Neural progenitor cell (in vitro differentiated cells): ENCODE measurements at regions not wholly inside any gene's neighbourhood (a gene's known extent, or its start where the extent isn't known, plus 50 kb on each side); places are given as distances from the start of the nearest gene placed in this dataset.

ENCODE experiments used
- EZH2 ChIP-seq: fragments of 200-600 bp; sonication (generic); IDR thresholded peaks from 2 replicates; pipeline ENCODE4 v1.6.1; 2017; ENCODE audit warnings: antibody characterized with exemption, mild to moderate bottlenecking, moderate library complexity
- EZH2phosphoT487 ChIP-seq: fragments of 200-600 bp; sonication (generic); IDR thresholded peaks from 2 replicates; pipeline ENCODE4 v1.6.1; 2017; ENCODE audit warnings: antibody characterized with exemption
- TF ChIP-seq, protein P1 (sequence below): fragments of 200-600 bp; sonication (generic); IDR thresholded peaks from 2 replicates; pipeline ENCODE4 v1.5.1; 2017; ENCODE audit warnings: antibody characterized with exemption, mild to moderate bottlenecking

DNA sequence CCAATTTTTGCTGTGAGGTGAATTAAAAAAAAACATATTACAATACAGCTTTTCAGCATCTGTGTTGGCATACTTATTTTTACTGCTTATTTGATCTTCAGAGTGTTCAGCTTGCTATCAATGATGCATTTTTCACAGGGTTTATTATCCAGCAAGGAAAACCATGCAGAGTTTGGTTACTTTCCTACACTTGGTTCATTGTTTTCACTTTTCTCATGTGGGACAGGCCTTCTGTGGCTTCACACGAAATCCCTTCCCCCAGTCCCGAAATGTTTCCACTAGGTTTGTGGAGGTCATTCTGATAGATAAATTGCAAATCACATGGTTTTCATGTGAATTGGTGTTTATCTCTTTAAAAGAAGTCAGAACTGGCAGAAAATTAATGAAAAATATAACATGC is 205.8 kb downstream of the SPCS3 start:
- TF ChIP-seq, protein P1, sequence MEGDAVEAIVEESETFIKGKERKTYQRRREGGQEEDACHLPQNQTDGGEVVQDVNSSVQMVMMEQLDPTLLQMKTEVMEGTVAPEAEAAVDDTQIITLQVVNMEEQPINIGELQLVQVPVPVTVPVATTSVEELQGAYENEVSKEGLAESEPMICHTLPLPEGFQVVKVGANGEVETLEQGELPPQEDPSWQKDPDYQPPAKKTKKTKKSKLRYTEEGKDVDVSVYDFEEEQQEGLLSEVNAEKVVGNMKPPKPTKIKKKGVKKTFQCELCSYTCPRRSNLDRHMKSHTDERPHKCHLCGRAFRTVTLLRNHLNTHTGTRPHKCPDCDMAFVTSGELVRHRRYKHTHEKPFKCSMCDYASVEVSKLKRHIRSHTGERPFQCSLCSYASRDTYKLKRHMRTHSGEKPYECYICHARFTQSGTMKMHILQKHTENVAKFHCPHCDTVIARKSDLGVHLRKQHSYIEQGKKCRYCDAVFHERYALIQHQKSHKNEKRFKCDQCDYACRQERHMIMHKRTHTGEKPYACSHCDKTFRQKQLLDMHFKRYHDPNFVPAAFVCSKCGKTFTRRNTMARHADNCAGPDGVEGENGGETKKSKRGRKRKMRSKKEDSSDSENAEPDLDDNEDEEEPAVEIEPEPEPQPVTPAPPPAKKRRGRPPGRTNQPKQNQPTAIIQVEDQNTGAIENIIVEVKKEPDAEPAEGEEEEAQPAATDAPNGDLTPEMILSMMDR, result no peak
- TF ChIP-seq EZH2 (no peak), EZH2phosphoT487 (no peak)
